GM18870 (cell line): ENCODE measurements at regions not wholly inside any gene's neighbourhood (a gene's known extent, or its start where the extent isn't known, plus 50 kb on each side); places are given as distances from the start of the nearest gene placed in this dataset.
"Not testable (repeated sequence)": the region's sequence is repeated elsewhere in the genome, so short reads cannot be mapped to it uniquely, and the experiment has no call there.

ENCODE experiments used
- ATAC-seq: cut with Tn5 transposase; IDR thresholded peaks from one replicate; pipeline ENCODE4 v1.9.1; 2021; ENCODE audit warnings: moderate library complexity; ENCODE audit not compliant: unreplicated experiment

GRCh38 chr5:82448374-82448773 is 170.2 kb upstream of the RPS23 start:
- no peak for ATAC-seq

GRCh38 chr5:82447913-82448312 is 169.8 kb upstream of the RPS23 start:
- no peak for ATAC-seq

GRCh38 chr5:82446809-82447208 is 168.7 kb upstream of the RPS23 start:
- no peak for ATAC-seq

- ATAC-seq = no peak
Measured at GRCh38 chr5:82445726-82446335, 167.7 kb upstream of the RPS23 start.

GRCh38 chr5:82439750-82440445 is 161.7 kb upstream of the RPS23 start:
- ATAC-seq = no peak

- ATAC-seq = not testable (repeated sequence)
Measured at GRCh38 chr5:82437565-82437964, 159.4 kb upstream of the RPS23 start.

GRCh38 chr5:82436291-82436690 is 158.1 kb upstream of the RPS23 start:
- ATAC-seq = no peak

GRCh38 chr5:82434696-82435660 is 156.8 kb upstream of the RPS23 start:
- not testable (repeated sequence) for ATAC-seq

- no peak for ATAC-seq
Measured at GRCh38 chr5:82426464-82427154, 148.5 kb upstream of the RPS23 start.

GRCh38 chr5:82425591-82425990 is 147.4 kb upstream of the RPS23 start:
- no peak for ATAC-seq

GRCh38 chr5:82424211-82424610 is 146.1 kb upstream of the RPS23 start:
- no peak for ATAC-seq

- no peak for ATAC-seq
Measured at GRCh38 chr5:82422751-82423181, 144.6 kb upstream of the RPS23 start.

GRCh38 chr5:82422001-82422740 is 144.0 kb upstream of the RPS23 start:
- ATAC-seq = no peak

- no peak for ATAC-seq
Measured at GRCh38 chr5:82421119-82421518, 143.0 kb upstream of the RPS23 start.

- ATAC-seq = not testable (repeated sequence)
Measured at GRCh38 chr5:82420524-82420923, 142.4 kb upstream of the RPS23 start.

- ATAC-seq = no peak
Measured at GRCh38 chr5:82419559-82420332, 141.6 kb upstream of the RPS23 start.

- no peak for ATAC-seq
Measured at GRCh38 chr5:82418608-82418950, 140.4 kb upstream of the RPS23 start.

- no peak for ATAC-seq
Measured at GRCh38 chr5:82417776-82418607, 139.8 kb upstream of the RPS23 start.

- no peak for ATAC-seq
Measured at GRCh38 chr5:82416512-82416911, 138.4 kb upstream of the RPS23 start.
